Type B pancreatic cell (in vitro differentiated cells): ENCODE measurements at regions not wholly inside any gene's neighbourhood (a gene's known extent, or its start where the extent isn't known, plus 50 kb on each side); places are given as distances from the start of the nearest gene placed in this dataset.

ENCODE experiments used
- DNase-seq: peaks from one replicate; pipeline ENCODE4 v3.0.0; 2021; ENCODE audit warnings: mixed read lengths; ENCODE audit not compliant: unreplicated experiment; ENCODE audit errors: extremely low spot score
- H3K27ac Mint-ChIP-seq: 2 replicates; pipeline ENCODE4 v1.8.0; 2021; ENCODE audit warnings: mild to moderate bottlenecking, mixed read lengths
- H3K27me3 Mint-ChIP-seq: 2 replicates; pipeline ENCODE4 v1.8.0; 2021; ENCODE audit warnings: mixed read lengths
- H3K36me3 Mint-ChIP-seq: 2 replicates; pipeline ENCODE4 v1.8.0; 2021; ENCODE audit warnings: mixed read lengths
- H3K4me1 Mint-ChIP-seq: one replicate; pipeline ENCODE4 v1.8.0; 2021; ENCODE audit warnings: mixed read lengths; ENCODE audit not compliant: unreplicated experiment
- H3K4me3 Mint-ChIP-seq: 2 replicates; pipeline ENCODE4 v1.8.0; 2021; ENCODE audit warnings: mild to moderate bottlenecking, mixed read lengths
- H3K9me3 Mint-ChIP-seq: 2 replicates; pipeline ENCODE4 v1.8.0; 2021; ENCODE audit warnings: mixed read lengths
- TF ChIP-seq, protein P1 (sequence below): fragments of 200-600 bp; sonication (generic); conservative IDR thresholded peaks from 2 replicates; pipeline ENCODE4 v1.5.0; 2021; ENCODE audit warnings: antibody characterized with exemption, mild to moderate bottlenecking

DNA sequence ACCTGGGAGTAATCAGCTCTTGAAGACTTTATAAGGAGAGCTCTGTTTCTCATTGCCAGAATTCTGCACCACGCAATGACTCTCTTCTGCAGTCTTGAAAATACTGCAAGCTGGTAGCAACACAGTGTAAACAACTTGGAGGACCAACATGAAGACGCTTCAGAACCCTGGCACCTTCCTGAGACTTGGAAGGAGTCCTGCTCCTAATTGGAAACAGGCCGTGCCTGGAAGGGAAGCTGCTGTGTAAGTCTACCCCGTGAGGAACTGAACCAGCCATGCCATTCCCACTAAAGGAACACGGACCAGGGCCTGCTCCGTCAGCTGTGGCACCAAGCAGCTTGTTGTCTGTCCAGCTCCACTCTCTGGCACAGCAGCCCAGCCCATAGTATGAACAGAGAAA, 171.1 kb downstream of the PAX3 start:
- no peaks in the 10 kb centered on the region for H3K36me3 Mint-ChIP-seq
- no peak overlapping the region for H3K4me3 Mint-ChIP-seq
- TF ChIP-seq, protein P1, sequence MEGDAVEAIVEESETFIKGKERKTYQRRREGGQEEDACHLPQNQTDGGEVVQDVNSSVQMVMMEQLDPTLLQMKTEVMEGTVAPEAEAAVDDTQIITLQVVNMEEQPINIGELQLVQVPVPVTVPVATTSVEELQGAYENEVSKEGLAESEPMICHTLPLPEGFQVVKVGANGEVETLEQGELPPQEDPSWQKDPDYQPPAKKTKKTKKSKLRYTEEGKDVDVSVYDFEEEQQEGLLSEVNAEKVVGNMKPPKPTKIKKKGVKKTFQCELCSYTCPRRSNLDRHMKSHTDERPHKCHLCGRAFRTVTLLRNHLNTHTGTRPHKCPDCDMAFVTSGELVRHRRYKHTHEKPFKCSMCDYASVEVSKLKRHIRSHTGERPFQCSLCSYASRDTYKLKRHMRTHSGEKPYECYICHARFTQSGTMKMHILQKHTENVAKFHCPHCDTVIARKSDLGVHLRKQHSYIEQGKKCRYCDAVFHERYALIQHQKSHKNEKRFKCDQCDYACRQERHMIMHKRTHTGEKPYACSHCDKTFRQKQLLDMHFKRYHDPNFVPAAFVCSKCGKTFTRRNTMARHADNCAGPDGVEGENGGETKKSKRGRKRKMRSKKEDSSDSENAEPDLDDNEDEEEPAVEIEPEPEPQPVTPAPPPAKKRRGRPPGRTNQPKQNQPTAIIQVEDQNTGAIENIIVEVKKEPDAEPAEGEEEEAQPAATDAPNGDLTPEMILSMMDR, result no peak
- H3K27me3 Mint-ChIP-seq, result peaks cover 28% of the 10 kb centered on the region
- DNase-seq, result no peak
- H3K27ac Mint-ChIP-seq, result no peak overlapping the region
- no peaks in the 10 kb centered on the region for H3K9me3 Mint-ChIP-seq
- no peaks in the 10 kb centered on the region for H3K4me1 Mint-ChIP-seq

DNA sequence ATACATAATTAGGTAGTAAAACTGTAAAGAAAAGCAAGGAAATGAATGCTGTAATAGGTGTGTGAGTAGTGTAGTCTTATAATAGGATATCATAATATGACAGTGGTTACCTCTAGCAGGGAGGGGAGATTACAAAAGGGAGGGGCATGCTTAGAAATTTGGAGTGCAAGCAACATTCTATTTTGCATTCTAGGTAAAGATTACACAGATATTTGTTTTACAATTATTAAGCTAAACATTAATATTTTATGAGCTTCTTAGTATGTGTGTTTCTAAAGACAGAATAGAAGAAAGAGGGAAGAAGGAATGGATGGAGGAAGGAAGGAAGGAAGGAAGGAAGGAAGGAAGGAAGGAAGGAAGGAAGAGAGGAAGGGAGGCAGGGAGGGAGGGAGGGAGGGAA, 177.9 kb downstream of the PAX3 start:
- H3K4me1 Mint-ChIP-seq, result no peaks in the 10 kb centered on the region
- H3K4me3 Mint-ChIP-seq, result no peak overlapping the region
- H3K27me3 Mint-ChIP-seq, result peaks cover 46% of the 10 kb centered on the region
- H3K36me3 Mint-ChIP-seq, result no peaks in the 10 kb centered on the region
- no peak overlapping the region for H3K27ac Mint-ChIP-seq
- no peaks in the 10 kb centered on the region for H3K9me3 Mint-ChIP-seq
- DNase-seq, result no peak
- TF ChIP-seq, protein P1, result no peak

- Mint-ChIP-seq H3K9me3 (no peaks in the 10 kb centered on the region), H3K4me1 (no peaks in the 10 kb centered on the region), H3K27ac (no peak overlapping the region), H3K36me3 (no peaks in the 10 kb centered on the region), H3K4me3 (no peak overlapping the region), H3K27me3 (peaks cover 41% of the 10 kb centered on the region)
- TF ChIP-seq, protein P1, result no peak
- no peak for DNase-seq
Observed at GRCh38 chr2:222115296-222115695, 183.5 kb downstream of the PAX3 start.

DNA sequence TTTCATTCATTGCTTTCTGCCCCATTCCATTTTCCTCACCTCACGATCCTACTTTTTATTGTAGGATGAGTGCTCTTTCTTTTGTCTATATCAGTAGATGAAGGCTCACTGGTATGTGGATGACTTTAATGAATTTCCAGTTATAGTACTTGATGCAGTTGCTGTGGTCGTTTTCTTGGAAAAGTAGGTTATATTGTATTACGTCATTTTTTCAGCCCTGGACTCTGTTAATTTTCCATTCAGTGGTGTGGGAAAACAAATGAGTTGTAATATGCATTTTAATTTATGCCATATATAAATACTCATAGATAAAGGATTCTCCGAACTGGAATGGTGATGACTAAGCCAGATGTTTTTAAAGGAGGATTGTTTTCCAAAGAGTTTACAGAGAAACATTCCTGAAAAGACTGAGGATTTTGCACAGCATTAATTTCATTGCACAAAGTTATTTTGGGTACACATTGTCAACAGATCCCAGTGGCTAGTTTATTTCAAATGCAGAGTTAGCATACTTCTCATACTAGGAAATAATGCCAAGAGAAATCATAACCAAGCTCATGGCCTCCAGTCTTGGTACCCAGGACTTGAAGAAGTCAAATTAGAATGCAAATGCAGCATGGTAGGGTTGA, 189.7 kb downstream of the PAX3 start:
- Mint-ChIP-seq H3K36me3 (no peaks in the 10 kb centered on the region), H3K4me1 (no peaks in the 10 kb centered on the region), H3K9me3 (no peaks in the 10 kb centered on the region), H3K27ac (no peak overlapping the region), H3K4me3 (no peak overlapping the region), H3K27me3 (peaks cover 49% of the 10 kb centered on the region)
- TF ChIP-seq, protein P1, result no peak
- DNase-seq, result no peak

DNA sequence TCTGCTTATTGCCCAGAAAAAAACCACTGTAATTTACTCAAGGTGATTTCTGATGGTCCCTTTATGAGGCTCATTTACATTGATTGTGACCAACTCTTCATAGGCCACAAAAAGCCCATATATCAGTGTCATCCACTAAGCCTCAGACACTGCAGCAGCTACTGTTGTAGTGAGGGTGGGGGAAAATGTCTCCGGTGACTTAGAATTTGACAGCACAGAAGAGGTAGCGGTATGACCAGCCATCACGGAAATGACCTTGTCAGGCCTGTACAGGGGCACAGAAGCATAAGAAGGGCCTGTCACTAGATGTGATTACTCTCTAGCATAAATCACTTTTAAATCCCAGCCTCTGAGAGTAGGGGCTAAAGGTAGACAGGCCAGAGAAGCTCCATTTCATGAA, 190.3 kb downstream of the PAX3 start:
- no peak for DNase-seq
- TF ChIP-seq, protein P1, result no peak
- Mint-ChIP-seq H3K27me3 (peaks cover 49% of the 10 kb centered on the region), H3K36me3 (no peaks in the 10 kb centered on the region), H3K27ac (no peak overlapping the region), H3K9me3 (no peaks in the 10 kb centered on the region), H3K4me1 (no peaks in the 10 kb centered on the region), H3K4me3 (no peak overlapping the region)

DNA sequence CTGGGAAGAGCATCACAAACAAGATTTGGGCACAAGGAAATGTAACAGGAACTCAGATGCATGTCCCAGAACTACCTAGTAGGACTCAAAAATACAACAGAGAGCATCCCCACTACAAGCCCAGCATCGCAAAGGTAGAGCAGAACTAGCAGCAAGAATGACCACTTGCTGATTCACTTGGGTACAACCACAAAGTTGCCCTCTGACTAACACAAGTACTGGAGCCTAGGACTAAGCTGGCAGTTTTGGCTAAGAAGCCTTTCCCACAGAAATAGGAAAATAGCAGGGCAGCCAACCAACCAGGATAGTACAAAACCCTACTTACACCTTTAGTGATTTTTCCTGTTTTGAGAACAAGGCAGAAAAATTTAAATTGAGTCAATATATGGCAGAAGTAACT, 193.8 kb downstream of the PAX3 start:
- DNase-seq, result no peak
- Mint-ChIP-seq H3K4me3 (no peak overlapping the region), H3K9me3 (no peaks in the 10 kb centered on the region), H3K36me3 (no peaks in the 10 kb centered on the region), H3K27me3 (peaks cover 47% of the 10 kb centered on the region), H3K4me1 (peaks cover 8% of the 10 kb centered on the region), H3K27ac (no peak overlapping the region)
- TF ChIP-seq, protein P1, result no peak
